CD4-positive, CD25-positive, alpha-beta regulatory T cell (primary cell): ENCODE measurements at regions not wholly inside any gene's neighbourhood (a gene's known extent, or its start where the extent isn't known, plus 50 kb on each side); places are given as distances from the start of the nearest gene placed in this dataset.

Source experiments
- ATAC-seq, 2 donors: fragments of 150-1000 bp; cut with Tn5 transposase; one replicate each; pipeline ENCODE4 v1.10.0; 2021; ENCODE audit warnings: low read depth in 2 of 2, moderate number of reproducible peaks in 2 of 2, moderate library complexity in 1 of 2
- DNase-seq, 3 donors: peaks; one replicate each; pipeline versions ENCODE4 v3.0.0 to v3.0.0-alpha.2; 2012 to 2022; ENCODE audit warnings: mixed read lengths in 1 of 3
- H3K27ac ChIP-seq: one replicate; pipeline ENCODE4 v1.7.0; 2013; ENCODE audit warnings: mild to moderate bottlenecking, low read length; ENCODE audit not compliant: insufficient read depth, poor library complexity, severe bottlenecking
- H3K27me3 ChIP-seq: one replicate; pipeline ENCODE4 v1.7.0; 2013; ENCODE audit warnings: low read length; ENCODE audit not compliant: control insufficient read depth, insufficient read depth
- H3K36me3 ChIP-seq: one replicate; pipeline ENCODE4 v1.7.0; 2013; ENCODE audit warnings: mild to moderate bottlenecking, low read length, moderate library complexity; ENCODE audit not compliant: control insufficient read depth, insufficient read depth
- H3K4me1 ChIP-seq: 2 replicates; pipeline ENCODE4 v1.7.0; 2013; ENCODE audit warnings: mild to moderate bottlenecking, low read length; ENCODE audit not compliant: insufficient read depth, control insufficient read depth, poor library complexity, severe bottlenecking
- H3K4me3 ChIP-seq: one replicate; pipeline ENCODE4 v1.7.0; 2013; ENCODE audit warnings: low read depth, mild to moderate bottlenecking, low read length, moderate library complexity
- H3K9me3 ChIP-seq, 2 experiments: 1 replicate in 1 of 2; 2 replicates in 1 of 2; pipeline ENCODE4 v1.7.0; 2013; ENCODE audit warnings: low read length in 2 of 2, mild to moderate bottlenecking in 1 of 2, moderate library complexity in 1 of 2; ENCODE audit not compliant: control insufficient read depth in 2 of 2
- H3K27ac Mint-ChIP-seq, 3 donors: one replicate each; pipeline ENCODE4 v1.8.0; 2020 to 2022; ENCODE audit warnings: mild to moderate bottlenecking in 3 of 3, mixed read lengths in 3 of 3, moderate library complexity in 2 of 3
- H3K27me3 Mint-ChIP-seq: one replicate; pipeline ENCODE4 v1.8.0; 2022; ENCODE audit warnings: mild to moderate bottlenecking, mixed read lengths
- H3K36me3 Mint-ChIP-seq: one replicate; pipeline ENCODE4 v1.8.0; 2020; ENCODE audit warnings: mixed read lengths
- H3K4me1 Mint-ChIP-seq, 4 donors: one replicate each; pipeline ENCODE4 v1.8.0; 2020 to 2022; ENCODE audit warnings: mixed read lengths in 4 of 4, mild to moderate bottlenecking in 1 of 4
- H3K4me3 Mint-ChIP-seq, 4 donors: one replicate each; pipeline ENCODE4 v1.8.0; 2020 to 2022; ENCODE audit warnings: mild to moderate bottlenecking in 4 of 4, mixed read lengths in 4 of 4, moderate library complexity in 3 of 4
- H3K9me3 Mint-ChIP-seq, 7 donors: one replicate each; pipeline ENCODE4 v1.8.0; 2020 to 2022; ENCODE audit warnings: mixed read lengths in 7 of 7, mild to moderate bottlenecking in 3 of 7, moderate library complexity in 2 of 7

DNA sequence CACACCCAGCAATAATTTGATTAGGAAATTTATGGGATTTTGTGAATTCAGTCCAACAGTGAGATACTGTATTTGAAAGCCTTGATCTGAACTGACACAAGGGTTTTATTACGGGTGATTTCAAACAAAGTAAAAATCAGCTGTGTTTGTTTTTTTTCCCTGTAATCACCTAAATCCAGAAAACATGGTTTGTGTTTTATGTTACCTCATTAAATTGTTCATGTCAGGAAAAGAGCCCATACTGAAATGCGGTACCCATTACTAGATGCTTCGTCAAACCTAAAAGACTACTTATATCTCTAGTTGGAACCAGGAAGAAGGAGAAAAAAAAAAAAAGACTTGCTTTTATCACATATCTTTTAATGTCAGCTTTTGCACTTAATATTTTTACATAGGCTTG is 811.9 kb upstream of the RGS18 start:
- Histone ChIP-seq H3K9me3 (no peaks in the 10 kb centered on the region), H3K4me1 (no peaks in the 10 kb centered on the region), H3K4me3 (no peak overlapping the region), H3K27ac (no peak overlapping the region), H3K27me3 (no peaks in the 10 kb centered on the region), H3K36me3 (no peaks in the 10 kb centered on the region)
- no peak overlapping the region for H3K27ac Mint-ChIP-seq
- DNase-seq: no peak
- no peak overlapping the region for H3K4me3 Mint-ChIP-seq
- H3K27me3 Mint-ChIP-seq: no peaks in the 10 kb centered on the region
- H3K36me3 Mint-ChIP-seq: no peaks in the 10 kb centered on the region
- H3K9me3 Mint-ChIP-seq: peaks cover 0 to 30% (median 8%) of the 10 kb centered on the region in 7 donors
- ATAC-seq: no peak
- H3K4me1 Mint-ChIP-seq: no peaks in the 10 kb centered on the region

DNA sequence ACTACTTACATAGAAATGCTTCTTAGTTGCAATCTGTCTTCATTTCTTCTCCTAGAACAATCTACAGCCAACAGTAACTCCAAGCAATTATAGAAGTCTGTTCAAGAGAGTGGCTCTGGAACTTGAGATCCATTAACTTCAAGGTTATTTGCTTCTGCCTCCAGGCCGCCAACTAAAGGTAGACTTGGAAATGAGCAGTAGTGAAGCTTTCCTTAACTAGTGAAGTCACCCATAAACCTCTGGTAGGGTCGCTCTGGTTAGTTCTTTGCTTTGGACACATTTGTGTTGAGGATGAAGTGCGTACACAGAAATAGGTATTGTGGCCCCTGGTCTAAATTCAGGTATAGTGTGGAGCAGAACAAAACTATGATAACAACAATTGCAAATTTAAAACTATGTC is 809.9 kb upstream of the RGS18 start:
- no peak overlapping the region for H3K4me3 ChIP-seq
- no peak overlapping the region for H3K27ac ChIP-seq
- DNase-seq: no peak
- Mint-ChIP-seq H3K4me3 (no peak overlapping the region), H3K27me3 (no peaks in the 10 kb centered on the region), H3K4me1 (no peaks in the 10 kb centered on the region), H3K9me3 (peaks cover 0 to 30% (median 4%) of the 10 kb centered on the region in 7 donors), H3K27ac (no peak overlapping the region), H3K36me3 (no peaks in the 10 kb centered on the region)
- no peaks in the 10 kb centered on the region for H3K9me3 ChIP-seq
- ATAC-seq: no peak
- H3K27me3 ChIP-seq: no peaks in the 10 kb centered on the region
- no peaks in the 10 kb centered on the region for H3K36me3 ChIP-seq
- H3K4me1 ChIP-seq: no peaks in the 10 kb centered on the region

DNA sequence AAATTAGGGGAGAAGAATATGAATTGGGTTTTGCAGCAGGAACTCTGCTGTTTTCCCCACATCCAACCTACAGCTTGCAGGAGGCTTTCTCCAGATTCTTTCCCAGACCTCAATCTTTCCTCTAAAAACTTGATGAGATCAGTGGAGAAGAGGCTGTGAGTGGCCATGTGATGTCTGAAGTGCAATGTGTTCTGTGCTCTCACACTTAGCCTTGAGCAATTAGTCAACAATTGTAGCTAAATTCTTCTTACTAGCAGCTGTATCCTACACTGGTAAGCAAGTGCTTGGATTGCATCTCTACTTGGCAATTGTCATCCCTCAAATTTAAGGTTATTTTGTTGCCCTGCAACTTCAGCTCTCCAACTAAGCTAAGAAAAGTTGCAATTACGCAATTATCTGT is 807.3 kb upstream of the RGS18 start:
- H3K4me3 Mint-ChIP-seq: no peak overlapping the region
- no peak for ATAC-seq

GRCh38 chr1:191358724-191359123 is 799.5 kb upstream of the RGS18 start:
- no peaks in the 10 kb centered on the region for H3K36me3 Mint-ChIP-seq
- H3K27me3 Mint-ChIP-seq: no peaks in the 10 kb centered on the region
- Histone ChIP-seq H3K9me3 (peaks cover 0 to 3% of the 10 kb centered on the region in 2 experiments), H3K27ac (no peak overlapping the region), H3K4me1 (no peaks in the 10 kb centered on the region), H3K4me3 (no peak overlapping the region), H3K36me3 (no peaks in the 10 kb centered on the region), H3K27me3 (no peaks in the 10 kb centered on the region)
- no peak overlapping the region for H3K4me3 Mint-ChIP-seq
- DNase-seq (no peak), ATAC-seq (no peak)
- H3K9me3 Mint-ChIP-seq: peaks cover 3 to 25% (median 11%) of the 10 kb centered on the region in 7 donors
- H3K27ac Mint-ChIP-seq: no peak overlapping the region
- H3K4me1 Mint-ChIP-seq: no peaks in the 10 kb centered on the region

More for the DNA sequence above, 807.3 kb upstream of the RGS18 start:
- Mint-ChIP-seq H3K36me3 (no peaks in the 10 kb centered on the region), H3K27me3 (no peaks in the 10 kb centered on the region), H3K4me1 (no peaks in the 10 kb centered on the region), H3K9me3 (peaks cover 3 to 27% (median 10%) of the 10 kb centered on the region in 7 donors), H3K27ac (no peak overlapping the region)
- Histone ChIP-seq H3K4me1 (no peaks in the 10 kb centered on the region), H3K4me3 (no peak overlapping the region), H3K27me3 (no peaks in the 10 kb centered on the region), H3K36me3 (no peaks in the 10 kb centered on the region), H3K9me3 (no peaks in the 10 kb centered on the region), H3K27ac (no peak overlapping the region)
- no peak for DNase-seq

DNA sequence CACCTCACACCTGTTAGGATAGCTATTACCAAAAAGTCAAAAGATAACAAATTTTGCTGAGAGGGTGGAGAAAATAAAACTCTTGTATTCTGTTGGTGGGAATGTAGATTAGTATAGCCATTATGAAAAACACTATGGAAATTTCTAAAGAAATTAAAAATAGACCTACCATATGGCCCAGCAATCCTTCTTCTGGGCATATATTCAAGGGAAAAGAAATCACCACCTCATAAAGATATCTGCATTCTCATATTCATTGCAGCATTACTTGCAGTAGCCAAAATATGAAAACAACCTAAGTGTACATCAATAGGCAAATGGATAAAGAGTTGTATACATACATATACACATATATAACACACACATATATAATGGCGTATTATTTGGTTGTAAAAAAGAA is 791.6 kb upstream of the RGS18 start:
- Mint-ChIP-seq H3K9me3 (peaks cover 3 to 37% (median 19%) of the 10 kb centered on the region in 7 donors), H3K4me1 (no peaks in the 10 kb centered on the region), H3K27ac (no peak overlapping the region), H3K4me3 (no peak overlapping the region), H3K36me3 (no peaks in the 10 kb centered on the region), H3K27me3 (no peaks in the 10 kb centered on the region)
- Histone ChIP-seq H3K27ac (no peak overlapping the region), H3K4me1 (no peaks in the 10 kb centered on the region), H3K9me3 (peaks cover 4 to 5% of the 10 kb centered on the region in 2 experiments), H3K36me3 (no peaks in the 10 kb centered on the region), H3K4me3 (no peak overlapping the region), H3K27me3 (no peaks in the 10 kb centered on the region)
- no peak for ATAC-seq
- DNase-seq: no peak

DNA sequence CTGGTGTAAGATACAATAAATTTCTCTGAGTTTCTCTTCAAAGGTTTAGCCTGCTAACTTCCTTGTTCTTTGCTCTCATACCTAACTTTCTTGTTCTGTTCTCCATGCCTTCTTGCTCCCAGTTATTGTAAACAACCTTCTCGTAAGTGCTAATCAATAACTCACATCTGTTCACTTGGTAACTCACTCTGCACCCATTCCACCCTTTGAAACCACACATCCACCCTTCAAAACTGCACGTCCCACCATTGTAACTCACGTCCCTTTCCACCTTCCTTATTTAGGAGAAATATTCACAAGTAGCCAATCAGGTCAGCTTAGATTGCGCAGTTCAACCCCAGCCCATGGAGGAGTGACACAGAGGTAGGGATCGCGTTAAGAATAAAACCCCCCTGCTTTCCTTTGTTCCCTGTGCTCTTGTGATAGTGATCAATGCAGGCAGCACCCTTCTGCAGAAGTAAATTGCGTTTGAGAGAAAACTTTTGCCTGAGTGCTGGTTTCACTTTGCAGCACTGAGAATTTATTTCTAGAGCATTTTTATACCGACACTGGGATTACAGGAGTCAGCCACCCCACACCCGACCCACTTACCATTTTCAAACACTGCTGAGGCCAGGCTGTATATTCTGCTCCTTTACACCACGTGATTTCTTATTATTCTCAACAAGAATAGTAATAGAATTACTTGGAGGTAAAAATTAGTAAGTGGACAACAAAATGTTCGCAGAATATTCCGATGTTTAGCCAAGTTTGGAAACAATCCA is 789.2 kb upstream of the RGS18 start:
- Histone ChIP-seq H3K27ac (no peak overlapping the region), H3K4me3 (no peak overlapping the region), H3K4me1 (no peaks in the 10 kb centered on the region), H3K9me3 (peaks cover 4 to 5% of the 10 kb centered on the region in 2 experiments), H3K27me3 (no peaks in the 10 kb centered on the region), H3K36me3 (no peaks in the 10 kb centered on the region)
- DNase-seq (no peak), ATAC-seq (no peak)
- Mint-ChIP-seq H3K4me1 (no peaks in the 10 kb centered on the region), H3K36me3 (no peaks in the 10 kb centered on the region), H3K27me3 (no peaks in the 10 kb centered on the region), H3K4me3 (no peak overlapping the region), H3K9me3 (peaks cover 2 to 31% (median 10%) of the 10 kb centered on the region in 7 donors), H3K27ac (no peak overlapping the region)

DNA sequence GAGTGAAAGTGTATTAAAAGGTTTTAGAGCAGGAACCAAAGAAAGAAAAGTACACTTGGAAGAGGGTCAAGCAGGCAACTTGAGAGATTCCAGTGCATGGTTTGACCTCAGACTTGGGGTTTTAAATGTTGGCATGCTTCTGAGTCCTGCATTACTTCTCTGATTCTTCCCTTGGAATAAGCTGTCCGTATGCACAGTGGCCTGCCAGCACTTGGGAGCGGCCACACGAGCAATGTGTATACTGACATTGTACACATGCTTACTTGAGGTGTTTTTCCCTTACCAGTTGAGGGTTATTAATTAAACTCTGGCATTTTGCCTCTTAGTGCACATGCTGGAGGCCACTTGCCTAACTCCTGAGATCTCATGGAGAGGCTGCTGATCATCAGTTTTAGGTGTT is 786.6 kb upstream of the RGS18 start:
- DNase-seq: no peak
- no peak for ATAC-seq
- Histone ChIP-seq H3K36me3 (no peaks in the 10 kb centered on the region), H3K9me3 (peaks cover 4 to 5% of the 10 kb centered on the region in 2 experiments), H3K4me3 (no peak overlapping the region), H3K4me1 (no peaks in the 10 kb centered on the region), H3K27me3 (no peaks in the 10 kb centered on the region), H3K27ac (no peak overlapping the region)
- no peak overlapping the region for H3K27ac Mint-ChIP-seq
- H3K4me1 Mint-ChIP-seq: no peaks in the 10 kb centered on the region
- no peaks in the 10 kb centered on the region for H3K36me3 Mint-ChIP-seq
- H3K4me3 Mint-ChIP-seq: no peak overlapping the region
- H3K9me3 Mint-ChIP-seq: peaks cover 2 to 27% (median 10%) of the 10 kb centered on the region in 7 donors
- no peaks in the 10 kb centered on the region for H3K27me3 Mint-ChIP-seq

DNA sequence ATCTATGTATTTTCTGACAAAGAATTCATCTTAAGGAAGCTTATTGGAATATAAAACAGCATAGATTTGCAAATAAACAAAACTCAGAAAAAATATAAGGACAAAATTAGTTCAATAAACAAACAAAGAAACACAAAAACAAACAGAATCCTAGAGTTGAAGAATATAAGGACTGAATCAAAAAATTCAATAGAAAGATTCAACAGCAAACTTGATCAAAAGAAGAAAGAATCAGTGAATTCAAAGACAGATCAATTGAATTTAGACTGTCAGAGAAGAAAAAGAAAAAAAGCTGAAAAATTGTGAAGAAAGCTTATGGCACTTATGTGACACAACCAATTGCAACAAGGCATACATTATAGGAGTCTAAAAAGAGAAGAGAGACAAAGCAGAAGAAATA is 770.0 kb upstream of the RGS18 start:
- peaks cover 0 to 21% (median 6%) of the 10 kb centered on the region in 7 donors for H3K9me3 Mint-ChIP-seq
- H3K27me3 ChIP-seq: no peaks in the 10 kb centered on the region
- no peaks in the 10 kb centered on the region for H3K36me3 ChIP-seq
- H3K4me3 ChIP-seq: no peak overlapping the region
- no peaks in the 10 kb centered on the region for H3K4me1 Mint-ChIP-seq
- no peak overlapping the region for H3K27ac Mint-ChIP-seq
- H3K27me3 Mint-ChIP-seq: no peaks in the 10 kb centered on the region
- DNase-seq (no peak), ATAC-seq (no peak)
- H3K36me3 Mint-ChIP-seq: no peaks in the 10 kb centered on the region
- peaks cover 0 to 7% of the 10 kb centered on the region in 2 experiments for H3K9me3 ChIP-seq
- H3K27ac ChIP-seq: no peak overlapping the region
- no peak overlapping the region for H3K4me3 Mint-ChIP-seq
- H3K4me1 ChIP-seq: no peaks in the 10 kb centered on the region
